Breast epithelium (tissue), 3 donors: ENCODE measurements at regions not wholly inside any gene's neighbourhood (a gene's known extent, or its start where the extent isn't known, plus 50 kb on each side); places are given as distances from the start of the nearest gene placed in this dataset.

ENCODE experiments used
- CTCF ChIP-seq, 3 donors: fragments of 450-650 bp; IDR thresholded peaks; one replicate each; pipeline ENCODE4 v1.5.1; 2016 to 2017; ENCODE audit warnings: antibody characterized with exemption in 3 of 3, mild to moderate bottlenecking in 3 of 3, moderate library complexity in 3 of 3
- POLR2A ChIP-seq: fragments of 450-650 bp; IDR thresholded peaks from one replicate; pipeline ENCODE4 v1.6.1; 2016; ENCODE audit warnings: antibody characterized with exemption, mild to moderate bottlenecking, moderate library complexity
- POLR2AphosphoS5 ChIP-seq, 3 donors: sonication (generic); formaldehyde crosslinking; IDR thresholded peaks; one replicate each; pipeline ENCODE4 v1.6.1; 2017; ENCODE audit warnings: antibody characterized with exemption in 3 of 3

- TF ChIP-seq POLR2AphosphoS5 (IDR thresholded peaks at IDR 0.05): no peak
- no peak for TF ChIP-seq CTCF (IDR thresholded peaks at IDR 0.05)
- no peak for TF ChIP-seq POLR2A
Measured at GRCh38 chr7:15838265-15838664, 151.8 kb upstream of the MEOX2 start.
